Activated CD4-positive, CD25-positive, alpha-beta regulatory T cell (primary cell): ENCODE measurements at regions not wholly inside any gene's neighbourhood (a gene's known extent, or its start where the extent isn't known, plus 50 kb on each side); places are given as distances from the start of the nearest gene placed in this dataset.
"Not testable (repeated sequence)": the region's sequence is repeated elsewhere in the genome, so short reads cannot be mapped to it uniquely, and the experiment has no call there.

Source experiments
- DNase-seq, 4 experiments: peaks; one replicate each; lab custom pipeline; 2025; lab: John Stamatoyannopoulos, UW

DNA sequence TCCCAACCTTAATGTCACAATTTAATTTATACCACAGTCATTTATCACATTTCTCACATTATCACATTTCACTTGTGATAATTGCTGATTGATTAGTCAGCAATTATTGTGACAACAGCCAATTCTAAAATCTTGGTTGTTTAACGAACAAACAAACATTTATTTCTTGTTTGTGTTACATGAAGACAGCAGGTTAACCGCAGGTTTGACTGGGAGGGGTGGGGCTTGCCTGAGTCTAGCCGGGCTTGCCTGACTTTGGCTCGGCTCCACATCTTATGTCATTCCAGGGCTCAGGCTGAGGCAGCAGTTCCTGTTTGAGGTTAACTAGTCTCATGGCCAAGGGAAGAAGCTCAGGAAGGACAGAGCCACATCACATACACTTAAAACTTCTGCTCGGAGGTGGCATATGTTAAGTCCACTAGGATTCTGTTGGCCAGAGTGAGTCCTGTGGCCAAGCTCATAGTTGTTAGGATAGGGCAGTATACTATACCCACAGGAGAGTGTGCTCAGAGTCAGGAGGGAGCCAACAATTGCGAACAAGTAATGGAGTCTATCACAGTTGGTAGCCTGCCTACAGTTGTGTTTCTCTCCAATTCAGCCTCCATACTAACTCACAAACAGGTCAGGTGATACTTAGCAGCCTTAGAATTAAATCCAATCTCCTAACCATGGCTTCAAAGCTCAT is 90.0 kb upstream of the IFNGR1 start:
- DNase-seq: no peak

DNA sequence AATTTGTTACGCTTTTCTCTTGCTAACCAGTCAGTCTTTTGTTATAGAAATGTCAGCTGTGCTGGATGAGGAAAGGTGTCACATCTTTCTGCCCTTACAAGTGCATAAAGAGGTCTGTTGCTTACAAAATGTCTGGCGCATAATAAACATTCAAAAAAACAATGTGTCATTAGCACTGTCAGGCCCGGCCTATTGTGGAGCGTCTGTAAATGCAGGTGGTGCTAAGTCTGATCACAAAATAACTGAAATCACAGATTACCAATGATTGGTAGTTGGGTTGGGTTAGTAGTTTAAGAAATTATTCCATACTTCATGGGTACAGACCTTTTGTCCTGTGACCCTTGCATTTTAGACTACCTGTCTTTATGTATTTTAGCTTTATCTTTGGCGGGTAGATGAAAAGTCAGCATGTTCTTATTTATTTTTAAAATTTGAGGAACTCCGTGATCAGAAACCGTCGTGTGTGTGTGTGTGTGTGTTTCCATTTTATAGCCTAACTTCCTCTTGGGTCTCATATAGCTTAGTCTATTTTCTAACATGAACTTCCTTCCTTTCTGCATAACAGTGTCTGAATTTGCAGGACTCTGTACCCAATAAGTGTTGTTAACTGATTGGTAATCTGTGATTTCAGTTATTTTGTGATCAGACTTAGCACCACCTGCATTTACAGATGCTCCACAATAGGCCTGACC is 88.1 kb upstream of the IFNGR1 start:
- DNase-seq: no peak

DNA sequence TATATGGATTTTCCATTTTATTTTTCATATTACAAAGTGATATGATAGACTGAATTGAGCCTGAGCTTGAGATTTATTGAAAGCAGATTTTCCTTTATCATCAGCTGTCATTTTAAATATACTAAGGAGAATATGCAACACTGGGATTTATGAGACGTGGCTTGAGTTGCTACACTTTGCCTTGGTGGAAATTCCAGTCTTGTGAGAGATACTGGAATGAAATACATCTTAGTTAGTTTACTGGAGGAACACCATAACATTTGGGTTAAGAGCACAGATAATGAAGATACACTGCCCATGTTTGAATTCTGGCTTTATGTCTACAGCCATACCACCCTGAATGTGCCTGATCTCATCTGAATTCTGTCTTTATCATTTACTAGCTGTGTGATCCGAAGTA is 86.5 kb upstream of the IFNGR1 start:
- no peak for DNase-seq

DNA sequence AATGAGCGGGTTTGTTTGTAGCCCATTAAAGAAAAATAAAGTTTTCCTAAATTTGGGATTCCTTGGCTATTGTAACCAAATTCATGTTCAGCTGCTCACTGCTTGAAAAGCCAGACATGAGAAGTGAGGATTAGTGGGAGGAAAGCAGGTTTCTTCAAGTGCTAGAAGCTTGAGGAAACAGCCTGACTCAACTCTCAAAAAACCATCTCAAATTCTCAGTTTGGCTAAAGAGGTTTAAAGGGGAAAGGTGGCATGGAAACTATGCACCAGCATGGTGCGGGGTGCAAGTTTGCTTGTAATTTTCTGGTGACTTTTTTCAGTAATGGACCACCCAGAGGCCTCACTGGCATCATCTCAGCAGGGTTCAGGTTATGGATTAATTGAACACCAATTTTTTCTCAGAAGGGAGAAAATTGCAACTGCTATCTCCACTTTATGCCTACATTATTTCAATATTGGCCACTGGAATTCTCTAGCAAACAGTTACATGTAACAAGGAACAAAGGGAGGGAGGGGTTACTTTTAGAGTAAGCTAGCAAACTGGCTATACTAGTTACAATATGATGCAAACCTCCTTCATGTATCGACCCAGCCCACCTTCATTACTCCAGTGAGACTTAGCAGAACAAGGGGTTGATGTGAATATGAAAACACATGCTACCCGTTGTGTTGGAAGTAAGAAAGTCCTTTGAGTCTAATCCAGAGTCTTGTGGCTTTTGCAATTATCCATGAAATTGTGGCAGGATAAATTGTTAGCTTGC is 85.0 kb upstream of the IFNGR1 start:
- no peak for DNase-seq

DNA sequence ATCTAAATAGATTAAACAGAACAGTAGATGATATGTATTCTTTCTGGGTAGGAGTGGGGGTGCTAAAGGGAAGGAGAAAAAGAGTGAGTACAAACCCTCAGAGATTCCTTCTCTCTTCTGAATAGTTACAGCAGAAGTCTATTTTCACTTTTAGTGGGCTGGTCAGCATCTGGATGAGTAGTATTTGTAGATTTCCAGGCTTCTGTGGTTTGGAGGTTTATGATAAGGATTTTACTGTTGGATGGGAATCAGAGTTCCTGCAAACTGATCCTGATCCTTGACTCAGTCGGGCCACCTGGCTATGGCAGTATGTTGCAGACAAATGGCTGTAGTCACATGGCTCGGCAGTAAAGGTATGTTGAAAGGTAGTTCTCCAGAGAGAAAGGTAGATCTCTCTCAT is 84.3 kb upstream of the IFNGR1 start:
- no peak for DNase-seq

DNA sequence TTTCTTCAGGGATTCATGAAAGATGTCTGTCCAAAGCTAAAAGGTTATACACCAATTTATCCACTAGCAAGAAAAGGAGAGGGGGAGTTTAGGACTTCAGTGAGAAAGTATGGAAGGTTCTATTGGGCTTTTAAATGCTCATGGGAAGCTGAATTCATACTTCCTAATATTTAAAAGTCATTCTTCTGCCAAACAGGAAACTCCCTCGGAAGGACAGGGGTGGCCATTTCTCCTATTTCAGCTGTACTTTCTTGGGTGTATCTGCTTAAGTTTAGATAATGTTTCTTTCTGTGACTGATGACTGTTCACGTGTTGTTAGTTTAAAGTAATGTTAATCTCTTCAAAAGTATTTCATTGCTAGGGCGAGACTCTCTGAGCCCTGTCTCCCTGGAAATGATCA is 80.5 kb upstream of the IFNGR1 start:
- DNase-seq: no peak

DNA sequence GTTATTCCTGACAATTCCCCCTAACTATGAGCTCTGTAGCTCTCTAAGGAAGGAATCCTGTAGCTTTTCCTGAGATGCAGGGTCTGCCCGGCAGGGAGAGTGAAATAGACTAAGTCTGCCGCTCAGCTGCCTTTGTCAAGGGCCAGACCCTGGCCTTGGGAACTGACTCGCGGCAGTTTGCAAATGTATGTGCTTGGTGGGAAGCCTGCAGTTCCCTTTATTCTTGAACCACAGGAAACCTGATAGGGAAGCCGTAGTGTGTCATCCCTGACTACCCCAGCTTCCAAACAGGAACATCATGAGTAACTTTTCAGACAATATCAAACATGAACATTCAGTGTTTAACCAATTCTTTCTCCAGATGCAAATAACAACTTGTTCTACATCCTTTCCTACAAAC is 78.7 kb upstream of the IFNGR1 start:
- DNase-seq: no peak

DNA sequence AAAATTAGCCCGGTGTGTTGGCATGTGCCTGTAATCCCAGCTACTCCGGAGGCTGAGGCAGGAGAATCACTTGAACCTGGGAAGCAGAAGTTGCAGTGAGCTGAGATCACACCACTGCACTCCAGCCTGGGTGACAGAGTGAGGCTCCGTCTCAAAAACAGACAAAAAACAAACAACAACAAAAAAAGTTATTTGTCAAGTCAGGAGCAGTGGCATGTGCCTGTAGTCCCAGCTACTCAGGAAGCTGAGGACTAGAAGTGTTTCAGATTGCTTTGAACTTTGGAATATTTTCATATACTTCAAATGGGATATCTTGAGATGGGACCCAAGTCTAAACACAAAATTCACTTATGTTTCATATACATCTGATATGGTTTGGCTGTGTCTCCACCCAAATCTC is 73.1 kb upstream of the IFNGR1 start:
- DNase-seq: not testable (repeated sequence)

DNA sequence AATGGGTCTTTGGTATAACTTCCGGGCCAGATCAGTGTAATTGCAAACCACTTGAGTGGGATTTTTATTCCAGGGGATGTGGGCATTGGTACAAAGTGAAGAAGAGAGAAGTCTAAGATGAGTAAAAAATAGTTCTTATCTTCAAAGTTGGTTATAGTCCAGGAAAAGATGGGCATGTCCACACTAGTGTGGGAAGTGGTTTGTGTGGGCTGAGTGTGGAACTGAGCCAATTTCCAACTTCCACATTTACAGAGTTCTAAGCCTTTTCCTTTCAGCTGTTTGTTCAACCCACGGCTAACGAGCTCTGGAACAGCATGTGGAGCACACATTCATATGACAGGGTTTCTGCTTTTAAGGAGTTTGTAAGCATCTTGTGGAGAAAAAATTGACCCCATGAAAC is 72.3 kb upstream of the IFNGR1 start:
- DNase-seq: no peak

DNA sequence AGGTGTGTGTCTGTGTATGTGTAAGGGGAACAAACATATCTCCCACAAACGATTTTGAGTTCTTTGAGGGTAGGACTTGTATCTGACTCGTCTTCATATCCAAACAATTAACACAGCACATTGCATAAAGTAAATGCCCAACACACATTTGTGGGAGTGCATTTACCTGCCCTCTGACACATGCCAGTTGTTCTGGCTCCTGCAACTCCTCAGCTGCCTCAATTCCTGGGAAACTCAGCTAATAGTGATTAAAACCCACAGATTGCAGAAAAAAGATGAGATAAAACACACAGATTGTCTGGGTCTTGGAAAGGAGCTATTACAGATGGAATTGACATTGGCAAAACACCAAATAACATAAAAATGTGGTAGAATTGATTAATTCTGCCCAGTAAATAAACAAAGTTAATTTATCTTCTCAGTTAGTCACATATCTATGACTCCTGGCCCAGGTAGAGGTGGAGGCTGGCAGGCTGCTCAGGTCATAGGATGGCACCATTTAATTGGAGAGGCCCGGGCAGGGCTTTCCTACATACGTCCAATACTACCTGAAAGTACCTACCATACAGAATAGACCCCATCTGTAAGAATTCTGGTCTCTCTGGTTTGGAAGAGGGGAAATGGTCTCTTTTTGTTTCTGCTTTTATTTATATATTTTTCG is 71.5 kb upstream of the IFNGR1 start:
- DNase-seq: no peak

DNA sequence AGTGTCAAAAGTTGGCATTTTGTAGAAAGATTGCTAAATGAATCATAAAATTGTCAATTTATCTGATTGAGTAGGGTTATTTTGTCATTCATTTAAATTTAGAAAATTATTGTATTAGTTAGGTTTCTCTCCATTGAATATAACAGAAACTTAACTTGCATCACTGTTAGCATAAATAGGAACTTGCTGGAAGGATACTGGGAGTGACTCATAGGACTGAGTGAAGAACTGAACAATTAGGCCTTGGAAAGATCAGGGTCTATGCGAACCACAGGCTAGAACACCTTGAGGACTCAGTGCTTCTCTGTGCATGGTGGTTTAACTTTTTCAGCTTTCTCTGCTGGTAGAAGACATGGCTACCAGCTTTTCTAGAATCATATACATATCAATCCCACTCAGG is 67.7 kb upstream of the IFNGR1 start:
- no peak for DNase-seq

DNA sequence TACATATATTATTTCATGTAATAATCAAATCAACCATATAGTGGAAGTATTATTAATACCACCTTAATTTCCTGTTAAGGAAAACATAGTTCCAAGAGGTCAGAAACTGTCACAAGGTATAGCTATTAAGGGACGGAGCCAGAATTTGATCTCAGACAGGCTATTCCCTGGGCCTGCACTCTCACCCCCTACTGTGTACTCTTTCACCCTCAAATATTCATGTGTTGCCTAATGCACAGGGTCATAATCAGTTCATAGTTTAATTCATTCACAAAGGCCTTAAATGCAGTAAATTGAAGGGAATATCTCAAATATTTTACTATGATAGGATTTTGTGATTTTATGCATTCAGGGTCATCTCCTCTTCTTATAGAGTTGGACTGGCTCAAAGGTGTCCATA is 67.2 kb upstream of the IFNGR1 start:
- no peak for DNase-seq

DNA sequence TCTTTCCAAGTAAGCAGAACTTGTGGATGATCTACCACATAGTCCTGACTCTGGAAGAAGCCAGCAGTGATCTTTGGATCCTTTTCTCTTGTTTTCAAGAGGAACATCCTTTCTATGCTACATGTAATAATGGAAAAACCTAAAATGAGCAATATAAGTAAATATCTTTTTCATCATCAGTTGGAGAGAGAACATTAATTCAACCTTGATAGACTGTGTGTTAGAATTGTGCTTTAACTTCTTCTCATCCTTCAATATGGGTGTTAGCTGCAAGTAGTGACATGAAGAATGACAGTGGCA is 65.6 kb upstream of the IFNGR1 start:
- DNase-seq: no peak

DNA sequence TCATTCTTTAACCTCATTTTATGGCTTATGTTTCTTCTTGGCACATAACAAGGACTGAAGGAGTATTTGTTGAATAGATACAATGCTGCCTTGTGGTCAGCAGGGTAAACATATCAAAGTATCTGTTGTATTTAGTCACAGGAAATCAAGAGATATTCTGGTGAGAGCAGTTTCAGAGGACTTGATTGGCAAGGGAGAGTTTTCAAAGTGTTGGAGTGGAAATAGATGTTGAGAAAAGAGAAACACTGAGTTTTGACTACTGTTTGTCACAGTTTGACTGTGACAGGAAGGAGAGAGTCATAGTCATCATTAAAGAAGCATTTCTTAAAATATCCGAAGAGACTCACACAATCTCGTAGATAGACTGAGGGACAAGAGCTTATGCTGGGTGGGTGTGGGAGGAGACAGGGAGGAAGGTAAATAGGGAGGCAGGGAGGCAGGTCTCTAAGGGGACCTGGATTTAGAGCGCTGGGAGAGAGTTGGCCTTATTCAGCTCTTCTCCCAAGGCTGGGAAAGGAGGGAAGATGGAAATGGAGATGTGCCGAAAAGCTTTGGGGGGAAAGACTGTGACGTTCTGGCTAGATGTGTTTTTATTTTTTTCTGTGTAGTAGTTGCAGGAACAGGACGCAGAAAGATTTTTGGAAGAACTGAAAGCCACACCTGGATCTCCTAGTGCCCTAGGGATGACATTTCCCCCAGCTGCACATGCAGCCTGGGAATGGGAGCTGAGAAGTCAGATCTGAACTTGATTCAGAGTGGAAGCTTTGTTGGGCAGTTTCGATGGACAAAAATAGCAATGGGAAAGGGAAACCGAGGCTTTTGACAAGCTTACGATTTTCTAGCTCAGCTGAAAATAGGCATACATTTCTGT is 65.0 kb upstream of the IFNGR1 start:
- no peak for DNase-seq

DNA sequence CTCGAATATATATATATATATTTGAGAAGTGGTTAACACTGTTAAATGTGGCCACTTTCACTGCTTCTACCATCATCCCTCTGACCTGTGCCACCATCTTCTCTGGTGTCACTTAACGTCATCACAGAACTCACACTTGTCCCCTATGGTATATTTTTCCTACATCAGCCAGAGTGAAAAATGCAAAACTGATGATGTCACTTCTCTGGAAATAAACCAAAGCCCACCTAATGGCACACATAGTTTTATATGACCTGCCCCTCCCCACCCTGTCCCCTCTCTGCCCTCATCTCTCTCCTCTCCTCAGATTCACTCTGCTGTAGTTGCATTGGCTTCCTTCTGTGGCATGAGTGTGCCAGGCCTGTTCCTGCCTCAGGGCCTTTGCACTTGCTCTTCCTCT is 63.9 kb upstream of the IFNGR1 start:
- no peak for DNase-seq

DNA sequence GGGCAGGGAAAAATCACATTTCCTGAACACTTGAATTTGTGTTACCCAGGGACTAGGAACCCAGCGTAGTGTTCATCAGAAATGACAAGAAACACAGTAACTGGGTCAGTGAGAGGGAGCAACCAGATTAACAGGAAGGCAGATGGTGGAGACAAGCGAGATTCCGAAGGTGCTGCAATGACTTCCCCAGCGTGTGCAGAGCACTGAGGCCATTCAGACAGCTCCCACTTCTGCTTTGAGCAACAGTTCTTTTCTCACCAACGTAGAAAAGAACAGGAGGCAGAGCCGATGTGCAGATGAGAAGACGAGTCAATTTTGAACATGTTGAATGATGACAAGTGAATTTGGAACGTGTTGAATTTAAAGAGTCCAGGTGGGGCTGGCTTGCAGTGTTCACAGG is 63.1 kb upstream of the IFNGR1 start:
- DNase-seq: no peak

DNA sequence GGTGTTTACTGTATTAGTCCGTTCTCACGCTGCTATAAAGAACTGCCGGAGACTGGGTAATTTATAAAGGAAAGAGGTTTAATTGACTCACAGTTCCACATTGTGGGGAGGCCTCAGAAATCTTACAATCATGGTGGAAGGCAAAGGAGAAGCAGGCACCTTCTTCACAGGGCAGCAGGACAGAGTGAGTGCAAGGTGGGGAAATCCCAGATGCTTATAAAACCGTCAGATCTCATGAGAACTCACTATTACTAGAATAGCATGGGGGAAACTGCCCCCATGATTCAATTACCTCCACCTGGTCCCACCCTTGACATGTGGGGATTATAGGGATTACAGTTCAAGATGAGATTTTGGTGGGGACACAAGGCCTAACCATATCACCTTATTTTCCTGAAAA is 60.1 kb upstream of the IFNGR1 start:
- not testable (repeated sequence) for DNase-seq

DNA sequence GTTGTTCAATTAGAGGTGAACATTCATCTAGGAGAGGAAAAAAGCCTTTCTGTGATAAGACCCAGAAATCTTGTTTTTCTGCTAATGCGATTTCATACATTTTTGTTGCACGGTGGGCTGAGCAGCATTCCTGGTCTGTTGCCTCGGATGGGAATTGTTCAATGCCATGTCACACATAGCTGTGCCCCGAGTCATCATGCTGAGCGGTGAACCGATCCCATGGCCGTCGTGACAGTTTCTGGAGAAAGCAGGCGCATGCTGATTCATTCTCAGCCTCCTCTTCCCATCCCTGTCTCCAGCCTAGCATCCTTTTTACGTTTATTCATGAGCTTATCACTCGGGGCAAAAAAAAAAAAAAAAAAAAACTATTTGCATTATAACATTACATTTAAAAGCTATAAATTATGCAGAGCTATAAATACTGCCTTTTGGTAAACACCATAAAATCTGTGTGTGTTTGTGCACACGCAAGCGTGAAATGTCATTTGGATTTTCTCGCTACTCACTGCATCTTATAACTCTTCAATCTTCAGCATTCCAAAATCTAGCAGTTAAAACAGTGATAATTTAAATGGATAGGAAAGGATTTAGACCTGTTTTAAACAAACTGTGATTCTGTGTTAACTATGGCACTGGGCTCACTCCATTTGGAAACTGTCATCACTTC is 58.9 kb upstream of the IFNGR1 start:
- DNase-seq: no peak

DNA sequence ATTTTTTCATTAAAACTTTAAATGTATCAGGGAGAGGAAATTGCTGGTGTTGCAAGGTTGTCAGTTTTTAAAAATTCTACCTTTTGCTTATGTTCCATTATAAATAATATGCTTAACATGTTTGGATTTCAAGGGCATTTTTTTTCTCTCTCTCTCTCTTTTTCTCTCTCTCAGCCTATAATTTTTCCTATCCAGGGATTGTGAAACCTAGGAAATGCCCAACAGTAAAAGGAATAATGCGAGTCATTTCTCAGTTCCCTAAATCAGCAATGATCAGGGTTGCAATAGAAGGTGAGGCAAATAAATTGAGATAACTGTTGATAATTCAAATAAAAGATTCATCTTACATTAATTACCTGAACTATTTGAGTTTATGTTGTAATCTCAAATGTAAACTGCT is 53.2 kb upstream of the IFNGR1 start:
- no peak for DNase-seq

DNA sequence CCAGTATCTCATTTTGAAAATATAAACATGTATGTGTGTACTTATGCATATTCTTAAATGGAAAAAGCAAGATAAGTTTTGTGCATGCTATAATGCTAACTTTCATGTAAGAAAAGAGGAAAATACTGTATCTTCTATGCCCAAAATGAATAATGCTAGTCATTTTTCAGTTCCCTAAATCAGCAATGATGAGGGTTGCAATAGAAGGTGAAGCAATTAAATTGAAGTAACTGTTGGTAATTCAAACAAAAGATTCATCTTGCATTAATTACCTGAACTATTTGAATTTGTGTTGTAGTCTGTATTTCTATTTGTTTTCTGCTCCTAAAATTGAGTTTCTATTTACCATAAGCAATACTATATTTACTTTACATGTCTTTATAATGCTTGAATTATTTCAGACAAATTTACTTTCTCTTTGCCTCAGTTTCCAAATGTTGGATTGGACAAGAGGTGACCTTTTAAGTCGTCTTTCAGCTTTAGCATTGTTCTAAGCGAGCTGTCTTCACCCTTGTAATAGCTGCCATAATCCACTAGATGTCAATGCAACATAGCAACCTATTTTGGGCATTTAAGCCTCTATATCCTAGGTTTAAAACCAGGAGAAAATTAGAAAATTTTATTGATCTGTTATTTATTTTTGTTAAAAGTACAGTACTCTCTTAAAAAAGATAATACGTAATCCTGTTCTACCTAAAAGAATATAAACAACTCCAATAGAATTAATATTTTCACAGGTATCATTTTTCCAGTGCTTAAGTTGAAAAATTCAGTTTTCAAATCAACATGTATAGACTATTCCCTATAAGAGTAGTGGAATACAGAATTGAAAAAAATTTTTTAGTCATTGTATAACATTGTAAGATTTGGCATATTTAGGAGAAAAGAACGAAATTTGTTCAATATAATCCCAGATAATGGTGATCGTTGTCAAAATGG is 52.3 kb upstream of the IFNGR1 start:
- no peak for DNase-seq
